ENCODE measurements at regions not wholly inside any gene's neighbourhood (a gene's known extent, or its start where the extent isn't known, plus 50 kb on each side); places are given as distances from the start of the nearest gene placed in this dataset.

- H3K18ac ChIP-seq (ENCODE audit: low read depth, low read length) = no peak overlapping the region
- H2BK20ac ChIP-seq (ENCODE audit: low read depth, low read length) = no peak overlapping the region
- no peaks in the 10 kb centered on the region for H4K20me1 ChIP-seq (ENCODE audit: insufficient read depth, low read length)
- H3K4me1 ChIP-seq (ENCODE audit: control insufficient read depth, insufficient read depth, low read length) = no peaks in the 10 kb centered on the region
- no peak overlapping the region for H2BK15ac ChIP-seq (ENCODE audit: low read depth, low read length)
- H3K9ac ChIP-seq (ENCODE audit: low read depth, low read length) = no peak overlapping the region
- H3K23ac ChIP-seq (ENCODE audit: low read depth, low read length) = no peak overlapping the region
- H4K5ac ChIP-seq (ENCODE audit: low read depth, low read length) = no peak overlapping the region
- H3K56ac ChIP-seq (ENCODE audit: extremely low read depth, insufficient read depth, low read length) = no peak overlapping the region
- TF ChIP-seq CEBPB (IDR thresholded peaks at IDR 0.05; ENCODE audit: low read depth, low read length) (no peak), USF2 (IDR thresholded peaks at IDR 0.05; ENCODE audit: low read depth, low read length) (no peak), RAD21 (IDR thresholded peaks at IDR 0.05; ENCODE audit: low read length) (no peak), RCOR1 (IDR thresholded peaks at IDR 0.05; ENCODE audit: insufficient replicate concordance, low read length) (no peak), CHD1 (IDR thresholded peaks at IDR 0.05; ENCODE audit: low read depth, low read length) (no peak), POLR2A (IDR thresholded peaks at IDR 0.05; ENCODE audit: low read depth, low read length) (no peak), RFX5 (IDR thresholded peaks at IDR 0.05; ENCODE audit: low read depth, low read length) (no peak), FOS (IDR thresholded peaks at IDR 0.05; ENCODE audit: low read depth, low read length) (no peak), ELK1 (IDR thresholded peaks at IDR 0.05; ENCODE audit: borderline replicate concordance, low read depth, low read length) (no peak), MXI1 (IDR thresholded peaks at IDR 0.05; ENCODE audit: borderline replicate concordance, low read depth, low read length) (no peak), BHLHE40 (IDR thresholded peaks at IDR 0.05; ENCODE audit: low read depth, low read length) (no peak), SMC3 (IDR thresholded peaks at IDR 0.05; ENCODE audit: low read depth, low read length) (no peak), NFE2L2 (IDR thresholded peaks at IDR 0.05; ENCODE audit: low read depth, low read length) (no peak), MAFK (IDR thresholded peaks at IDR 0.05; ENCODE audit: low read depth, low read length) (no peak), CTCF (conservative IDR thresholded peaks at IDR 0.05; ENCODE audit: low read depth, low read length) (no peak), MAZ (IDR thresholded peaks at IDR 0.05; ENCODE audit: borderline replicate concordance, low read depth, low read length) (no peak)
- no peak overlapping the region for H3K14ac ChIP-seq (replicated peaks; ENCODE audit: low read depth, low read length)
- no peak overlapping the region for H2AK5ac ChIP-seq (ENCODE audit: low read depth, low read length)
- H2AFZ ChIP-seq (replicated peaks; ENCODE audit: low read length, poor library complexity) = no peak overlapping the region
- H3K4me2 ChIP-seq (ENCODE audit: low read depth, low read length) = no peak overlapping the region
- in situ Hi-C loops (cut with MboI; ENCODE audit: low sequenced_read_pairs) = no loop called here
- intact Hi-C loops (cut with micrococcal nuclease) = no loop called here
- ChIA-PET POLR2A (ENCODE audit: unreplicated experiment) (no interaction called here), CTCF (no interaction called here)
- BruUV-seq (replicated peaks) = no TSS peak
- no peak overlapping the region for H4K8ac ChIP-seq (ENCODE audit: low read depth in 2 of 2, low read length in 2 of 2)
- no peak overlapping the region for H2AK9ac ChIP-seq (replicated peaks; ENCODE audit: low read depth, low read length, poor library complexity)
- dilution Hi-C loops (cut with HindIII; ENCODE audit: low sequenced_read_pairs, unreplicated experiment) = no loop called here
- H3K4ac ChIP-seq (ENCODE audit: low read depth, low read length) = no peak overlapping the region
- WGBS, 2 experiments (ENCODE audit: extremely low coverage in 2 of 2, insufficient read length in 1 of 2) = no CpG with 5 or more reads among the region's 3 CpGs
- H2BK120ac ChIP-seq (ENCODE audit: low read depth, low read length) = no peak overlapping the region
- H3K27me3 ChIP-seq (ENCODE audit: control insufficient read depth, insufficient read depth, low read length) = no peaks in the 10 kb centered on the region
- no peaks in the 10 kb centered on the region for H3K36me3 ChIP-seq (ENCODE audit: control insufficient read depth, insufficient read depth, low read length)
- no peak overlapping the region for H3K27ac ChIP-seq (ENCODE audit: insufficient read depth, low read length)
- no peak overlapping the region for H2BK5ac ChIP-seq (ENCODE audit: low read depth, low read length, poor library complexity, severe bottlenecking)
- no peaks in the 10 kb centered on the region for H3K79me1 ChIP-seq (ENCODE audit: low read depth in 1 of 2, low read length in 2 of 2)
- no peak overlapping the region for H4K91ac ChIP-seq (ENCODE audit: insufficient read depth, low read depth, low read length)
- ATAC-seq (ENCODE audit: low read depth) = no peak
- no peaks in the 10 kb centered on the region for H3K9me1 ChIP-seq (ENCODE audit: insufficient read depth, low read length)
- DNase-seq = no peak
- H3K9me3 ChIP-seq (ENCODE audit: control insufficient read depth, insufficient read depth, low read length) = peaks cover 19% of the 10 kb centered on the region
- H3K4me3 ChIP-seq (ENCODE audit: insufficient read depth, low read depth, low read length) = no peak overlapping the region
Measured at GRCh38 chr7:69105092-69105491, 493.2 kb upstream of the AUTS2 start.

All from IMR-90 (cell line).